HG03442 (cell line): ENCODE measurements at regions not wholly inside any gene's neighbourhood (a gene's known extent, or its start where the extent isn't known, plus 50 kb on each side); places are given as distances from the start of the nearest gene placed in this dataset.

Experiments
- ATAC-seq: cut with Tn5 transposase; IDR thresholded peaks from one replicate; pipeline ENCODE4 v1.9.1; 2021; ENCODE audit warnings: mild to moderate bottlenecking, moderate library complexity; ENCODE audit not compliant: unreplicated experiment

DNA sequence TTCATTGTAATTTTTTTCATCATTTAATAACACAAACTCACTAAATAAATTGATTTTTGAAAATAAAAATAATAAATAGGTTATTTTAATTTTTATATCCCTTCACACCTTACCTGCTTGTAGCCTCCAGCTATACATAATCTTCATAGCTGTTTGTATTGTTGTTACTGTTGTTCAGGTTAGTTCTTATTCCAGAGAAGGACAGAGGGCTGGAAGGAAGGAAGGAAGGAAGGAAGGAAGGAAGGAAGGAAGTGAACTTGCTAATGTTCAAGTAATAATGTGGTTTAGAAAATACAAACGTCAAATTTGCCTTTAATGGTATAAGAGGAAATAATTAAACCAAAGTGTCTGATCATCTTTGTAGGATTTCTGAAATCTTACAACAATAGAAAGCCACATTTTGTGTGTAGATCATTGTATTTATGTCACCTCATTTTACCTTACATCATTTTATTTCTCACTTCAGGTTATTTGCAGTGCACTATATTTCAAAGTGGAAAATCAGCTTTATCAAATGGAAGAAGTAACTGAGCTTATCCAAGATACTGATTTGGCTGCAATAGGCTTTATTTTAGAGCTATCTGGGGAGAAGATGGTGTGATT, 660.0 kb upstream of the CCDC54 start:
- ATAC-seq, result no peak

- ATAC-seq, result no peak
Observed at GRCh38 chr3:106719077-106719476, 658.2 kb upstream of the CCDC54 start.

DNA sequence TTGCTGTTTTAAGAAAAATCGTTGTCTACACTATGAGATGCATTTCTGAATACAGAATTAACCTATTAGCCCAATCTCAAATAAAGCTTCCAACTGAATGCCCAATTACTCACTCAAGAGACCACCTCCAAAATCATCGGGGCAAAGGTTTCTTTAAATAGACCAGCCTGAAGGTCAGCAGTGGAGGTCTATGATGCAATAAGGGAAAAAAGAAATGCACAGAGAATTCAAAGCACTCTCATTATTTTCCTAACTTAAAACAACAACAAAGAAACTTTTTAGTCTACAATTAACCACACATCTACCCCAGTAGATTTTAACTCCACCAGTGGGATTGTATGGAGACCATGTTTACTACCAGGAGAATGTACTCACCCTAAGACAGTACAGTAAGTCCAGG, 657.7 kb upstream of the CCDC54 start:
- no peak for ATAC-seq

DNA sequence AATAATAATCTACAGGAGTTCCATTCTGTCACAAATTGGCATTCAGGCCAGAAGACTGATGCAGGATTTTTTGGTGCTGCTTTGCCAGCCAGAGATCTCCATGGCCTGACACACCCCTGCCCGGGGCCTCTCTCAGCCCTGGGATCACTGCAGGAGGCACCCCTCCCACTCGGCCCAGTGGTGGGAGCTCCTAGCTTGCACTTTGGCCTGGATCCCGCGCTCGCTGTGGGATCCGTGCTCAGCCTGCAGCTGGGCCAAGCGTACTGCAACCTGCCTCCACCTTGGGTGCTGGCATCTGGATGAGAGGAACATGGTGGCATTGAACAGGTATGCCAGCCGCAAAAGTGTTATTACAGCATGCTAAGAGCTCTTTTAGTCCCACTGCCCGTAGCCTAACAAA, 656.7 kb upstream of the CCDC54 start:
- ATAC-seq, result no peak

DNA sequence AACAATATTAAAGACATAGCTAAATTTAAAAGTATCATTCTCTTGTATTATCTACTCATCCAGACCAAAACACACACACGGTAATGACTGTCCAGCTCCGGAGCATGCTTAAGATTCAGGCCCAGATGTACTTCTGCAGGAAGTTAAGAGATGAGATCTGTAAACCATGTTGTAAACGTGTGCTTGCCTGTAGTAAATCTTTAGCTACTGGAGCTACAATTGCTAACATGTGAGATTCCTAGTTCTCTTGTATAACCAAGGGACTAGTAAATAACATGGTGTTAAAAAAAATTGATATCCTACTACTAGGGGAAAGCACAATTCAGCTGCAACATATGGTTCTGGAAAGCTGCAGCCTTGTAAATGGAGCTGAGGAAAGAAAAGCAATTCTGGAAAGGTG, 651.7 kb upstream of the CCDC54 start:
- no peak for ATAC-seq

DNA sequence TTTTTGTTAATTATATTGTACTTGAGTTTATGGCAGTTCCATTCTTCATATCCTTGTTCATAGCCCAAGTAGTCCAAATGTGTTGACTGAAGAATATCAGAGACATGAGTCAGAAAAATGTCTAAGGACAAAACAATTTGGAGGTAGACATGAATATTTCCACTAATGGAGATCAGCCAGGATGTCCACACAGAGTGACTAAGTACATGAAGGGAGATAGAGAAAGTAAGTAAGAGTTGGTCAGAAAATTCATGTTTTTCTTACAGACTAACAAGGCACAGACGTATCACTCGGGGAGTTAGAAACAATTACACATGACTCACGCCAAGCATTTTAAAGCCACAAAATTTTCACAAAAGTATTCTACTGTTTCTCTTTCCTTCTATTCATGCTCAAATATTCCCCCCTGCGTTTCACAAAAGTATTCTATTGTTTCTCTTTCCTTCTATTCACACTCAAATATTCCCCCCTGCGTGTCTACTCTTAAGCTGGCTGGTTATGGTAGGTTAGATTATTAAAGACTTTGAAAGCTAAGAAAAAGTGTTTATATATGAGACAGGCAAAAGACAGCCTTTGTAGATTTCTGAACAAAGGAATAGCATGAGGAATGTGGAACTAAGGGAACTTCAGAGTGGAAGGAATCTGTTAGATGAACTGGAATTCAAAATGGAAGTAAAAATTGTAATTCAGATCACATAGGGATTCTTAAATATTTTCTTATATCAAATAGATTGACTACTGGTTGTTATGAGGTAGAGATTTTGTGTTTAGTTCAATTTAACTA, 648.7 kb upstream of the CCDC54 start:
- no peak for ATAC-seq

- ATAC-seq, result no peak
Observed at GRCh38 chr3:106729481-106729880, 647.8 kb upstream of the CCDC54 start.

GRCh38 chr3:106731230-106731629, 646.0 kb upstream of the CCDC54 start:
- no peak for ATAC-seq

DNA sequence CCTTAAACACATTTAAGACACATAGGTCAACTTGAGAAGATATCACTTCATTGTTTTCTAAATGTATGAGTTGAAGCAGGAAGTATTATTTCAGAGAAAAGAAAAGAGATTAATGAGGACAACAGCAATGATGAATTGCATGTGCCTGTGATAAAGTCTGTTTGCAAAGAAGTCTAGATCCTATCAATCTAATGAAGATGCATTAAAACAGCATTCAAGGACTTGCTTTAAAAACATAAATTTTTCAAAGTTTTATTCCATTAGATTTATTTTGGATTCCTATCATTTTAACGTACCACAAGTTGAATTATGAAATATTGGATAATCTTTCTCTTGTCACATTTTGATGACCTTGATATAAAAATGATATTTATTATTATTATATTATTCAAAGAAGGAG, 642.5 kb upstream of the CCDC54 start:
- ATAC-seq, result no peak

GRCh38 chr3:106737265-106737664, 640.0 kb upstream of the CCDC54 start:
- ATAC-seq, result no peak

DNA sequence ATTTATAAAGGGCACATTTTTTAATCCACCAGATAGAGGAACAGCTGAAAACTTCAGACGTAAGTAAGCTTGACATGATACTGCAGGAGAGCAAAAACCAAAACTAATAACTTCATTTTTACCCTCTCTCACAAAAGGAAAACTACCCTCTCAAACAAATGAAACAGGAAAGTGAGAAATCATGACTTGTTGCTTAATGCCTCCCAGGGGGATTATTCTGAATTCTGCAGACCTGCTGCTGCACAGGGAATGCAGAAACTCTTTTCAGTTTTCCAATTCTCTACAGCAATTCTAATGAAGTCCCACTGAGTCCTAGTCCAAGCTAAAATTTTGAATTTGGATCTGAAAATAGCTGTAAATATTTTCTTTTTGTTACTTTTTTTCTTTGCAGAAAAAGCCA, 637.1 kb upstream of the CCDC54 start:
- no peak for ATAC-seq

- no peak for ATAC-seq
Observed at GRCh38 chr3:106745344-106746168, 631.7 kb upstream of the CCDC54 start.

DNA sequence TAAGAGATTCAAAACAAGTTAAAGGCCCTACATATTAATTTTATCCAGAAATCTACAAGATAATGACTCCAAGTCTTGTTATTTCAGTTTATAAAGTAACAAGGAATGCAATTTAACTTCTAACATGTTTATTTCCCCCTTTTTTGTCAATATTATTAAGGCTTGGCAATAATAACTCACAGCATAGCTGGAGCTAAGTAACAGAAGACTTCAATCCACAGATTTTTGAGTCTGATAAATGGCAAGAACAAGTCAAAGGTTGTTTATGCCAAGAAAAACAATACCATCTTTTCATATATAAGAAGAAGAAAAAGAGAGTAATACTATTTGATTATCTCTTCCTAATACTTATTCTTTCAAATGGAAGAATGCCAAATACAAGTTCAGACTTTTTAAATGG, 631.0 kb upstream of the CCDC54 start:
- ATAC-seq, result no peak

- ATAC-seq, result no peak
Observed at GRCh38 chr3:106748472-106749262, 628.6 kb upstream of the CCDC54 start.

DNA sequence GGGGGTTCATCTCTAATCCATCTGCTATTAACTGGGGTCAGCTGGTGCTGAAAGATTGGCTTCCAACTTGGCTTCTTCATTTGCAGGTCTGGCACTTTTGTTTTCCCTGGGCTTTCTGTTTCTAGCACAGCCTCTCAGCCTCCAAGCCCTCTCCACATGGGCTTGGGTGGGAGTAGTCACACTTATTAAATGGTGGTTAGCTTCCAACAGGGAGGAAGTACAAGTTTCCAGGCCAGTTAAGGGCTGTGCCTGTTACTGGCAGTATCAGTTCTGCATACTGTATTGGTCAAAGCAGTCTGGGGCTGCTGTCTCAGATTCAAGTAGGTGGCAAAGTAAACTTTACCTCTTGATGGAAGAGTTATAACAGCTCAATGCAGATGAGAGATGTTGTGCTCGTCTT, 627.1 kb upstream of the CCDC54 start:
- no peak for ATAC-seq

DNA sequence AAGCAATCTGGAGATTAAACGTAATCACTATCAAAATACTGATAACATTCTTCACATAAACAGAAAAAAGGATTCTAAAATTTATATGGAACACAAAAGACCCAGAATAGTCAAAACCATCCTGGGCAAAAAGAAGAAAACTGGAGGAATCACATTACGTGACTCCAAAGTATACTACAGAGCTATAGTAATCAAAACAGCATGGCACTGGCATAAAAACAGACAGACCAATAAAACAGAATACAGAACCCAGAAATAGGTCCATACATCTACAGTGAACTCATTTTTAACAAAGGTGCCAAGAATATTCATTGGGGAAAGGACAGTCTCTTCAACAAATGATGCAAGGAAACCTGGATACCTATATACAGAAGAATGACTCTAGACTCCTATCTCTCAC, 621.9 kb upstream of the CCDC54 start:
- ATAC-seq, result no peak

GRCh38 chr3:106756901-106757300, 620.3 kb upstream of the CCDC54 start:
- ATAC-seq, result no peak

- ATAC-seq, result no peak
Observed at GRCh38 chr3:106758459-106758858, 618.8 kb upstream of the CCDC54 start.

GRCh38 chr3:106759731-106760130, 617.5 kb upstream of the CCDC54 start:
- ATAC-seq, result no peak

GRCh38 chr3:106765342-106765741, 611.9 kb upstream of the CCDC54 start:
- ATAC-seq, result no peak

GRCh38 chr3:106768941-106769480, 608.2 kb upstream of the CCDC54 start:
- ATAC-seq, result no peak
